AG10803 (cell line): ENCODE measurements at regions not wholly inside any gene's neighbourhood (a gene's known extent, or its start where the extent isn't known, plus 50 kb on each side); places are given as distances from the start of the nearest gene placed in this dataset.

Experiments used
- DNase-seq: peaks from one replicate; pipeline ENCODE4 v3.0.0; 2010; ENCODE audit warnings: low read depth
- H3K4me3 ChIP-seq: 2 replicates; pipeline ENCODE4 v1.5.1; 2011; ENCODE audit warnings: mild to moderate bottlenecking, low read length, control low read depth
- CTCF ChIP-seq: conservative IDR thresholded peaks from 2 replicates; pipeline ENCODE4 v1.5.1; 2011; ENCODE audit warnings: mild to moderate bottlenecking, low read length, control low read depth, inconsistent platforms

- no peak for TF ChIP-seq CTCF
- no peak overlapping the region for H3K4me3 ChIP-seq
- peak; percentile 89 for DNase-seq
These were observed 83.8 kb upstream of the FAM169A start for GRCh38 chr5:74949976-74950375.

- DNase-seq = no peak
These were observed 81.9 kb upstream of the FAM169A start for GRCh38 chr5:74948031-74948546.

GRCh38 chr5:74946471-74946870 is 80.3 kb upstream of the FAM169A start:
- DNase-seq = no peak
- H3K4me3 ChIP-seq = no peak overlapping the region
- TF ChIP-seq CTCF = no peak

More at GRCh38 chr5:74948031-74948546, 81.9 kb upstream of the FAM169A start:
- H3K4me3 ChIP-seq = no peak overlapping the region
- TF ChIP-seq CTCF = no peak

GRCh38 chr5:74945561-74946165 is 79.5 kb upstream of the FAM169A start:
- no peak for TF ChIP-seq CTCF
- H3K4me3 ChIP-seq = no peak overlapping the region
- DNase-seq = no peak

GRCh38 chr5:74943905-74944304 is 77.7 kb upstream of the FAM169A start:
- no peak for DNase-seq
- TF ChIP-seq CTCF = peak; percentile 30
- H3K4me3 ChIP-seq = no peak overlapping the region

- H3K4me3 ChIP-seq = no peak overlapping the region
- TF ChIP-seq CTCF = no peak
- no peak for DNase-seq
These were observed 76.6 kb upstream of the FAM169A start for GRCh38 chr5:74942622-74943286.

- no peak for TF ChIP-seq CTCF
- no peak for DNase-seq
- no peak overlapping the region for H3K4me3 ChIP-seq
These were observed 74.7 kb upstream of the FAM169A start for GRCh38 chr5:74940782-74941353.
